GM12874 (cell line): ENCODE measurements at regions not wholly inside any gene's neighbourhood (a gene's known extent, or its start where the extent isn't known, plus 50 kb on each side); places are given as distances from the start of the nearest gene placed in this dataset.

ENCODE experiments used
- CTCF ChIP-seq: IDR thresholded peaks from 2 replicates; pipeline ENCODE4 v1.5.1; 2011; ENCODE audit warnings: low read depth, mild to moderate bottlenecking, control low read depth, low read length, moderate library complexity; ENCODE audit not compliant: insufficient read depth

- no peak for TF ChIP-seq CTCF
These were observed 88.8 kb upstream of the HES1 start for GRCh38 chr3:194046995-194047645.

DNA sequence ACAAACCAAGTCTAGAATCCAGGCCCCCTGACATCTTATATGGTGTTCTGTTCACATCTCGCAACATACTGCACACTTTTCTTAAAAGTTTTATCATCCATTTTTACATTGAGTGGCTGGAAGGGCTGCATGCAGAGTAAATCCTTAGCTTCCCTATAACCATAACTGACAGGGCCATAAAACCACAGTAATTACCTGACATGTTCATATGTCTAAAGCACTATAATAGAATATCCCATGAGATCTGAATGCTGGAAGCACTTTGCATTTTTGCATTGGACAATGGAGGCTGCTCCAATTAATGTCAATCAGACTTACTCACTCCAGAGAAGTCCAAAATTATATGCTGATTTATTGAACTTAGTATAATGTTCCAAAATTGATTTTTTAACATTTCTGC is 86.6 kb upstream of the HES1 start:
- TF ChIP-seq CTCF, result no peak

DNA sequence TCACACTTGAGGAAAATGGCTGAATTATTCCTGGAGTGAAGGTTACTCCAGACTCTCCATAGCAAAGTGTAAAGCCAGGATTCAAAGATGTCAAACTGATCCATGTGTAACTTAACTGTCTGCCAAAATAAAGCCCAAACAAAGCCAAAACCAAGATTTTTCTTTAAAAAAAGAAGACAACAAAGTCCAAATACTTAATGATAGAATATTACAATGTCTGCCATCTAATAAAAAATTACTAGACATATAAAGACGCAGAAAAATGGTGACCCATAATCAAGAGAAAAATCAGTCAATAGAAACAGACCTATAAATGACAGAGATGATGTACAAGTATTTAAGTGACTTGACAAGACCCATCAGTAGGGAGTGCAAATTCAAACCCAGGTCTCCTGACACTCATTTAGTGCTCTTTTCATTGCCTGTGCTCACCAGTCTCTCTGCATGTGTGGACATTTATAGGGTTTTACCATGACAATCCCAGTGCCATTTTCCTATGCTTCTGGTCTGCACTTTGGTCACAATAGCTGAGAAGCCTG is 85.1 kb upstream of the HES1 start:
- no peak for TF ChIP-seq CTCF

DNA sequence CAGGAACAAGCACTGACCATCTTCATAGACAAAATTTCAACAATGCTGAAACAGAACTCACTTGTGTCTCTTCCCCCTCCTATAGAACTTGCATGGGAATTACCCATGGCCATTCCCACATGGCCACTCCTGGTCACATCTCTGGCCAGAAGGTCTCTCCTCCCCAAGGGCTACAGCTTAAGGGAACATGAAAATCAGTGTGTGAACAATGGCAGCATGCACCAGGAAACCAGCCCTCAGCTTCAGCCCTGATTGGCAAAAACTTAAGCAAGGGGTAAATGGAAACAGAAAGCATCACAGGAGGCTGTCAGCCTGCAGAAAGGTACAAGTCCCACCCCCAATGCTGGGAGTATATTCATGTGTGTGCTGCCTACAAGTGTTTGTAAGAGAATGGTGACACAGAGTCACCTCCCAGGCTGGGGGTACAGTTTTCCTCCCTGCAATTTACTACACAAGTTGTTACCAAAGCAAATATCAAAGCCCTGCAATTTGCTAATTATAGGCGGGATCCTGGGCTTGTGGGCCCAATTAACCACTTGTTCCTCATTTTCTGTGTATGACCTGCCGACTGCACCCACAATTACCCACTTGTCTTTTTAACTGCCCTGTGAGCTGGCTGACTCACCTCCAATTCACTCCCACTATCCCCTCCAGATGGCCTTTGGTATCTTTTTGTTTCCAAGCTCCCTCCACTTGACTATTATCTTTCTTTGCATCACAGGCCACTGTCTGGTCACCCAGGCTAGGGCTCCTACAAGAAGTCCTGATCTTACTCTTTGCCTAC is 84.4 kb upstream of the HES1 start:
- TF ChIP-seq CTCF, result no peak

DNA sequence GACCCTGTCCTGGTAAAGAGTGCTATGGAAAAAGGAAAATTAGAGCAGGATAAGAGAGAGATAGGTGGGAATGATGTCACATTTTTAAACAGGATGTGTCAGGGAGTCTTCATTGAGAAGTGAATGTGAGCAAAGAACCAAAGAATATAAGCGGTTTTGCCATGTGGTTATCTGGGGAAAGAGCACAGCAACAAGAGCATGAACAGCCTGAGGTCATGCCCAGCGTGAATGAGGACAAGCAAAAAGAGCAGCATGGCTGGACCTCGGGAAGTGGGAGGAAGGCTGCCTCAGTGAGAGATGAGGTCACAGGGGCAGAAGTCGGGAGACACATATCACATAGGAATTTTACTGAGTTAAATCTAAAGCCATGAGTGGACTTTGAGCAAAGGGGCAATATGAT is 82.8 kb upstream of the HES1 start:
- no peak for TF ChIP-seq CTCF

DNA sequence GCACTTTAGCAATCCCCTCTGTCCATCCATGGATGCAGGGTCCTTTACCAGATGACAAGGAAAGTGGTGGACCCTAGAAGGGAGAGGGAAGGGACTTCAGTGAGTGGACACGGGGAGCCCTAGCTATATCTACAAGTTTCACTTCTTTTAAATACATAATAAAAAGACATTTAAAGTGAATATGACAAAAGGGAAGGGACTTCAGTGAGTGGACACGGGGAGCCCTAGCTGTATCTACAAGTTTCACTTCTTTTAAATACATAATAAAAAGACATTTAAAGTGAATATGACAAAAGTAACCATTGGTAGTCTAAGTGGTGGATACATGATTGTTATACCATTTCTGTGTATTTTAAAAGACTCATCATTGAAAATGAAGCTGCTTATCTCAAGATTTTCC is 81.9 kb upstream of the HES1 start:
- TF ChIP-seq CTCF, result no peak

- TF ChIP-seq CTCF, result no peak
These were observed 81.4 kb upstream of the HES1 start for GRCh38 chr3:194054540-194054939.
